ENCODE measurements at regions not wholly inside any gene's neighbourhood (a gene's known extent, or its start where the extent isn't known, plus 50 kb on each side); places are given as distances from the start of the nearest gene placed in this dataset.

GRCh38 chr7:88523645-88524044, 217.0 kb upstream of the STEAP4 start:
- no peak for TF ChIP-seq CTCF (IDR thresholded peaks at IDR 0.05)
- TF ChIP-seq POLR2A (IDR thresholded peaks at IDR 0.05): no peak
